ENCODE measurements at regions not wholly inside any gene's neighbourhood (a gene's known extent, or its start where the extent isn't known, plus 50 kb on each side); places are given as distances from the start of the nearest gene placed in this dataset.

GRCh38 chr6:74431873-74432580 lies 736.0 kb downstream of the CD109 start:
- DNase-seq (ENCODE audit: extremely low spot score, unreplicated experiment), result no peak
- no peak overlapping the region for H3K27ac Mint-ChIP-seq (ENCODE audit: unreplicated experiment)
- no peak for TF ChIP-seq CTCF (IDR thresholded peaks at IDR 0.05)
- peaks cover 6% of the 10 kb centered on the region for H3K9me3 Mint-ChIP-seq (ENCODE audit: unreplicated experiment)
- no peaks in the 10 kb centered on the region for H3K36me3 Mint-ChIP-seq (ENCODE audit: unreplicated experiment)
- H3K4me1 Mint-ChIP-seq (ENCODE audit: unreplicated experiment), result peaks cover 4% of the 10 kb centered on the region
- H3K4me3 Mint-ChIP-seq (ENCODE audit: unreplicated experiment), result no peak overlapping the region
- no peaks in the 10 kb centered on the region for H3K27me3 Mint-ChIP-seq (ENCODE audit: unreplicated experiment)

- TF ChIP-seq CTCF (IDR thresholded peaks at IDR 0.05), result no peak
- DNase-seq (ENCODE audit: extremely low spot score, unreplicated experiment), result no peak
- H3K36me3 Mint-ChIP-seq (ENCODE audit: unreplicated experiment), result peaks cover 16% of the 10 kb centered on the region
- peaks cover 41% of the 10 kb centered on the region for H3K9me3 Mint-ChIP-seq (ENCODE audit: unreplicated experiment)
- no peak overlapping the region for H3K27ac Mint-ChIP-seq (ENCODE audit: unreplicated experiment)
- H3K27me3 Mint-ChIP-seq (ENCODE audit: unreplicated experiment), result no peaks in the 10 kb centered on the region
- no peak overlapping the region for H3K4me3 Mint-ChIP-seq (ENCODE audit: unreplicated experiment)
- no peaks in the 10 kb centered on the region for H3K4me1 Mint-ChIP-seq (ENCODE audit: unreplicated experiment)
Observed at GRCh38 chr6:74420221-74420620, 724.2 kb downstream of the CD109 start.

- peaks cover 15% of the 10 kb centered on the region for H3K9me3 Mint-ChIP-seq (ENCODE audit: unreplicated experiment)
- H3K36me3 Mint-ChIP-seq (ENCODE audit: unreplicated experiment), result peaks cover 2% of the 10 kb centered on the region
- H3K27ac Mint-ChIP-seq (ENCODE audit: unreplicated experiment), result no peak overlapping the region
- no peak for DNase-seq (ENCODE audit: extremely low spot score, unreplicated experiment)
- H3K27me3 Mint-ChIP-seq (ENCODE audit: unreplicated experiment), result no peaks in the 10 kb centered on the region
- no peak overlapping the region for H3K4me3 Mint-ChIP-seq (ENCODE audit: unreplicated experiment)
- no peak for TF ChIP-seq CTCF (IDR thresholded peaks at IDR 0.05)
- peaks cover 16% of the 10 kb centered on the region for H3K4me1 Mint-ChIP-seq (ENCODE audit: unreplicated experiment)
Observed at GRCh38 chr6:74415056-74415455, 719.1 kb downstream of the CD109 start.

- H3K27me3 Mint-ChIP-seq (ENCODE audit: unreplicated experiment), result no peaks in the 10 kb centered on the region
- H3K27ac Mint-ChIP-seq (ENCODE audit: unreplicated experiment), result peak overlapping the region; percentile 75
- H3K4me1 Mint-ChIP-seq (ENCODE audit: unreplicated experiment), result peaks cover 28% of the 10 kb centered on the region
- H3K4me3 Mint-ChIP-seq (ENCODE audit: unreplicated experiment), result no peak overlapping the region
- H3K9me3 Mint-ChIP-seq (ENCODE audit: unreplicated experiment), result peaks cover 7% of the 10 kb centered on the region
- peaks cover 4% of the 10 kb centered on the region for H3K36me3 Mint-ChIP-seq (ENCODE audit: unreplicated experiment)
- no peak for TF ChIP-seq CTCF (IDR thresholded peaks at IDR 0.05)
- DNase-seq (ENCODE audit: extremely low spot score, unreplicated experiment), result no peak
Observed at GRCh38 chr6:74410630-74411029, 714.6 kb downstream of the CD109 start.

- H3K4me3 Mint-ChIP-seq (ENCODE audit: unreplicated experiment), result no peak overlapping the region
- H3K9me3 Mint-ChIP-seq (ENCODE audit: unreplicated experiment), result peaks cover 7% of the 10 kb centered on the region
- peak overlapping the region; percentile 81 for H3K27ac Mint-ChIP-seq (ENCODE audit: unreplicated experiment)
- peaks cover 9% of the 10 kb centered on the region for H3K36me3 Mint-ChIP-seq (ENCODE audit: unreplicated experiment)
- peak; percentile 76 for TF ChIP-seq CTCF (IDR thresholded peaks at IDR 0.05)
- DNase-seq (ENCODE audit: extremely low spot score, unreplicated experiment), result no peak
- no peaks in the 10 kb centered on the region for H3K27me3 Mint-ChIP-seq (ENCODE audit: unreplicated experiment)
- peaks cover 28% of the 10 kb centered on the region for H3K4me1 Mint-ChIP-seq (ENCODE audit: unreplicated experiment)
Observed at GRCh38 chr6:74409447-74409846, 713.4 kb downstream of the CD109 start.
